ENCODE measurements at regions not wholly inside any gene's neighbourhood (a gene's known extent, or its start where the extent isn't known, plus 50 kb on each side); places are given as distances from the start of the nearest gene placed in this dataset.

GRCh38 chr1:55997536-55997935 lies 581.8 kb downstream of the PLPP3 start:
- Histone ChIP-seq H3K23ac (ENCODE audit: insufficient read length) (no peak overlapping the region), H2BK5ac (ENCODE audit: low read depth, low read length) (no peak overlapping the region), H2AK5ac (ENCODE audit: low read depth, low read length) (no peak overlapping the region), H3K79me1 (ENCODE audit: low read depth, low read length) (no peaks in the 10 kb centered on the region), H4K91ac (replicated peaks; ENCODE audit: insufficient read length, low read length) (no peak overlapping the region), H3K4me3 (ENCODE audit: extremely low read depth in 1 of 4, insufficient read depth in 2 of 4, low read depth in 3 of 4, low read length in 4 of 4) (no peak overlapping the region), H3K4me1 (replicated peaks in 1 of 4; ENCODE audit: control insufficient read depth in 3 of 4, insufficient read depth in 4 of 4, low read length in 3 of 4) (no peaks in the 10 kb centered on the region), H3K9ac (replicated peaks in 1 of 4; ENCODE audit: extremely low read depth in 1 of 4, low read depth in 3 of 4, low read length in 3 of 4) (no peak overlapping the region), H4K5ac (ENCODE audit: insufficient read length, low read depth, low read length) (no peak overlapping the region), H3K56ac (replicated peaks; ENCODE audit: insufficient read length, low read depth, low read length) (no peak overlapping the region), H3K27ac (ENCODE audit: low read depth, low read length) (no peak overlapping the region), H2BK20ac (ENCODE audit: low read length) (no peak overlapping the region), H2BK120ac (replicated peaks; ENCODE audit: low read depth, low read length) (no peak overlapping the region), H2BK12ac (ENCODE audit: low read depth, low read length) (no peak overlapping the region), H3K27me3 (replicated peaks in 1 of 4; ENCODE audit: control insufficient read depth in 3 of 4, extremely low read depth in 1 of 4, insufficient read depth in 3 of 4, low read length in 3 of 4) (no peaks in the 10 kb centered on the region), H3K18ac (ENCODE audit: extremely low read depth, low read length) (no peak overlapping the region), H2AFZ (ENCODE audit: low read length) (no peak overlapping the region), H4K8ac (ENCODE audit: extremely low read depth, insufficient read depth, low read length) (no peak overlapping the region), H3K36me3 (ENCODE audit: control insufficient read depth in 2 of 4, insufficient read depth in 4 of 4, low read length in 3 of 4) (no peaks in the 10 kb centered on the region), H3K4ac (replicated peaks; ENCODE audit: insufficient read length, low read depth, low read length) (no peak overlapping the region), H3K23me2 (ENCODE audit: low read depth, low read length) (no peaks in the 10 kb centered on the region), H3K14ac (ENCODE audit: insufficient read length) (no peak overlapping the region), H3K4me2 (ENCODE audit: insufficient read depth in 1 of 2, low read depth in 2 of 2, low read length in 2 of 2) (no peak overlapping the region), H3K9me3 (ENCODE audit: insufficient read depth in 2 of 2, low read depth in 1 of 2, low read length in 1 of 2) (peaks cover 3 to 4% of the 10 kb centered on the region in 2 experiments; a peak in 1 of 4 replicates), H3K79me2 (ENCODE audit: control insufficient read depth in 1 of 2, insufficient read depth in 2 of 2, low read length in 2 of 2) (no peaks in the 10 kb centered on the region), H4K20me1 (replicated peaks in 1 of 2; ENCODE audit: control insufficient read depth in 1 of 2, insufficient read depth in 2 of 2, low read length in 2 of 2) (no peaks in the 10 kb centered on the region), H2BK15ac (ENCODE audit: low read length) (no peak overlapping the region)
- WGBS, 2 experiments (ENCODE audit: extremely low coverage in 1 of 2, insufficient coverage in 1 of 2, insufficient read length in 1 of 2, insufficient replicate concordance in 2 of 2, low coverage in 1 of 2, low lambda C conversion rate in 2 of 2, missing lambda C conversion rate in 1 of 2), result 93% methylated on average over 1 of the region's 1 CpG; no CpG with 5 or more reads in 1 of the 2 experiments
- ChIA-PET POLR2A (ENCODE audit: partially characterized antibody) (no interaction called here), CTCF (ENCODE audit: partially characterized antibody) (interaction anchor here (0.6 kb wide), 1 partner anchor 718 kb away, joined by 3 read pairs; no protein-coding TSS in a partner anchor)
- no peak for DNase-seq (ENCODE audit: low read depth in 1 of 2, low spot score in 2 of 2)
- no peak for FAIRE-seq
- no peak for TF ChIP-seq CREB1 (IDR thresholded peaks at IDR 0.05)
- TF ChIP-seq JUN (IDR thresholded peaks at IDR 0.05; ENCODE audit: low read depth, low read length), result no peak
- TF ChIP-seq POU5F1 (IDR thresholded peaks at IDR 0.05; ENCODE audit: low read depth, low read length), result no peak
- no peak for TF ChIP-seq CTBP2 (IDR thresholded peaks at IDR 0.05; ENCODE audit: borderline replicate concordance, insufficient read depth, insufficient read length, low read length)
- no peak for TF ChIP-seq MAFK (IDR thresholded peaks at IDR 0.05; ENCODE audit: low read depth, low read length)
